A673 (cell line): ENCODE measurements at regions not wholly inside any gene's neighbourhood (a gene's known extent, or its start where the extent isn't known, plus 50 kb on each side); places are given as distances from the start of the nearest gene placed in this dataset.

Experiments used
- BruUV-seq: library from RNA; stranded (reverse); fragments of 400-500 nt; replicated peaks from 2 replicates; lab custom pipeline; 2021; lab: Mats Ljungman, UMichigan
- CTCF ChIA-PET: fragments of 300-600 bp; sonication (Branson Sonifier 250); formaldehyde crosslinking; loops from one replicate; lab custom pipeline; 2022; ENCODE audit warnings: antibody characterized with exemption; lab: Charles Lee
- POLR2A ChIA-PET: fragments of 300-600 bp; sonication (Branson Sonifier 250); formaldehyde crosslinking; loops from one replicate; lab custom pipeline; 2022; ENCODE audit warnings: antibody characterized with exemption; ENCODE audit not compliant: low non-redundant PET; lab: Charles Lee
- DNase-seq: peaks from one replicate; pipeline ENCODE4 v3.0.0-alpha.2; 2015; ENCODE audit warnings: low spot score
- H3K27ac ChIP-seq: fragments of 200-600 bp; sonication (generic); 2 replicates; pipeline ENCODE4 v1.5.1; 2016; ENCODE audit warnings: mixed run types, low read depth, mild to moderate bottlenecking, mixed read lengths, antibody characterized with exemption, low read length; ENCODE audit not compliant: poor library complexity, severe bottlenecking
- H3K27me3 ChIP-seq: fragments of 200-600 bp; sonication (generic); replicated peaks from 2 replicates; pipeline ENCODE4 v1.6.1; 2017; ENCODE audit warnings: mixed run types, low read depth, mild to moderate bottlenecking, mixed read lengths, antibody characterized with exemption, low read length; ENCODE audit not compliant: insufficient read depth, poor library complexity
- H3K36me3 ChIP-seq: fragments of 200-600 bp; sonication (generic); 2 replicates; pipeline ENCODE4 v1.6.1; 2016; ENCODE audit warnings: mixed run types, mild to moderate bottlenecking, mixed read lengths, antibody characterized with exemption, low read length; ENCODE audit not compliant: insufficient read depth, poor library complexity, severe bottlenecking
- H3K4me1 ChIP-seq: fragments of 200-600 bp; sonication (generic); 2 replicates; pipeline ENCODE4 v1.6.1; 2017; ENCODE audit warnings: mixed run types, mild to moderate bottlenecking, mixed read lengths, antibody characterized with exemption, low read length; ENCODE audit not compliant: insufficient read depth, poor library complexity, severe bottlenecking
- H3K4me3 ChIP-seq: fragments of 200-600 bp; sonication (generic); 2 replicates; pipeline ENCODE4 v1.5.1; 2016; ENCODE audit warnings: low read depth, mixed run types, mild to moderate bottlenecking, mixed read lengths, low read length; ENCODE audit not compliant: poor library complexity, severe bottlenecking
- H3K9me3 ChIP-seq: fragments of 200-600 bp; sonication (generic); 2 replicates; pipeline ENCODE4 v1.6.1; 2016; ENCODE audit warnings: mixed run types, low read depth, mild to moderate bottlenecking, mixed read lengths, antibody characterized with exemption, low read length; ENCODE audit not compliant: poor library complexity, severe bottlenecking
- CTCF ChIP-seq: fragments of 300-800, 200-600 bp; sonication (generic); conservative IDR thresholded peaks from 2 replicates; pipeline ENCODE4 v1.5.1; 2017; ENCODE audit warnings: low read depth, mild to moderate bottlenecking, antibody characterized with exemption, low read length, moderate library complexity, mixed read lengths
- EZH2 ChIP-seq: fragments of 200-600 bp; sonication (generic); IDR thresholded peaks from 2 replicates; pipeline ENCODE4 v1.6.1; 2017; ENCODE audit warnings: borderline replicate concordance, low read depth, mild to moderate bottlenecking, mixed read lengths, antibody characterized with exemption, low read length; ENCODE audit not compliant: poor library complexity, severe bottlenecking
- intact Hi-C: fragments of 100-400 bp; cut with micrococcal nuclease; formaldehyde crosslinking; loops from one replicate; pipeline ENCODE4 v1.10.0; 2022; ENCODE audit not compliant: unreplicated experiment

- H3K4me1 ChIP-seq: no peaks in the 10 kb centered on the region
- intact Hi-C loops: no loop called here
Observed at GRCh38 chr7:41052736-41053135, 650.2 kb downstream of the INHBA start.

GRCh38 chr7:41052201-41052600 is 650.7 kb downstream of the INHBA start:
- POLR2A ChIA-PET: no interaction called here
- no TSS peak for BruUV-seq

More at GRCh38 chr7:41052736-41053135, 650.2 kb downstream of the INHBA start:
- no peaks in the 10 kb centered on the region for H3K36me3 ChIP-seq
- H3K27ac ChIP-seq: no peak overlapping the region
- no peak overlapping the region for H3K4me3 ChIP-seq
- ChIA-PET POLR2A (no interaction called here), CTCF (no interaction called here)
- no peak for DNase-seq
- H3K27me3 ChIP-seq: no peaks in the 10 kb centered on the region
- TF ChIP-seq CTCF (no peak), EZH2 (no peak)
- BruUV-seq: no TSS peak
- H3K9me3 ChIP-seq: no peaks in the 10 kb centered on the region

GRCh38 chr7:41051535-41051934 is 651.4 kb downstream of the INHBA start:
- Histone ChIP-seq H3K9me3 (no peaks in the 10 kb centered on the region), H3K36me3 (no peaks in the 10 kb centered on the region), H3K4me3 (no peak overlapping the region), H3K4me1 (no peaks in the 10 kb centered on the region), H3K27me3 (no peaks in the 10 kb centered on the region), H3K27ac (no peak overlapping the region)
- TF ChIP-seq EZH2 (no peak), CTCF (no peak)
- CTCF ChIA-PET: no interaction called here
- POLR2A ChIA-PET: no interaction called here
- BruUV-seq: no TSS peak
- intact Hi-C loops: no loop called here
- DNase-seq: no peak

More at GRCh38 chr7:41052201-41052600, 650.7 kb downstream of the INHBA start:
- no peak for TF ChIP-seq EZH2
- TF ChIP-seq CTCF: no peak
- intact Hi-C loops: no loop called here
- H3K27ac ChIP-seq: no peak overlapping the region
- no peaks in the 10 kb centered on the region for H3K4me1 ChIP-seq
- H3K27me3 ChIP-seq: no peaks in the 10 kb centered on the region
- H3K4me3 ChIP-seq: no peak overlapping the region
- no peaks in the 10 kb centered on the region for H3K36me3 ChIP-seq
- H3K9me3 ChIP-seq: no peaks in the 10 kb centered on the region
- CTCF ChIA-PET: no interaction called here
- DNase-seq: no peak
